Transverse colon (tissue), 4 donors: ENCODE measurements at regions not wholly inside any gene's neighbourhood (a gene's known extent, or its start where the extent isn't known, plus 50 kb on each side); places are given as distances from the start of the nearest gene placed in this dataset.

ENCODE experiments used
- EP300 ChIP-seq: sonication (generic); formaldehyde crosslinking; IDR thresholded peaks from one replicate; pipeline ENCODE4 v1.6.1; 2017; ENCODE audit warnings: antibody characterized with exemption, low read depth
- POLR2AphosphoS5 ChIP-seq, 3 donors: sonication (generic); formaldehyde crosslinking; IDR thresholded peaks; one replicate each; pipeline ENCODE4 v1.6.1; 2016; ENCODE audit warnings: antibody characterized with exemption in 3 of 3
- TF ChIP-seq, protein P1 (sequence below), 5 experiments: fragments of 200-600 bp in 3 of 5; fragments of 450-650 bp in 2 of 5; sonication (generic) in 3 of 5; IDR thresholded peaks; 1 replicate in 2 of 5; 2 replicates in 3 of 5; pipeline ENCODE4 v1.5.1; 2016 to 2017; ENCODE audit warnings: antibody characterized with exemption in 5 of 5, inconsistent platforms in 3 of 5, mild to moderate bottlenecking in 2 of 5, moderate library complexity in 1 of 5

DNA sequence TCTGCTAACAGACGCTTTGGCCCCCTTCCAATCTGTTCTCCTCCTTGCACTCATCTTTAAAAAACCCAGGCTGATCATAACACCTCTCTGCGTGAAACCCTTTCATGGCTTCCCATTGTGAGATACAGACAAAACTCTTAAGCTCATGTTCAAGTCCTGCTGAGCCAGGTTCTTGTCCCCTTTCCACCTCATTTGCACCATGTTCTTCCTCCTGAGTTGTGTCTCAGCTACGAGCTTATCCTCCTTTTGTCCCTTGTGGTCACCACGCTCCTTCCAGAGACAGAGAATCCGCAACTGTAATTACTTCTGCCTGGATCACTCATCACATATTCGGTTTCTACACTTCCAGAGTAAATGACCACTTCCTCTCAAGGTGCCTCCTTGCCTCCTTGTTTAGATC, 238.8 kb downstream of the ACTR3 start:
- TF ChIP-seq, protein P1, sequence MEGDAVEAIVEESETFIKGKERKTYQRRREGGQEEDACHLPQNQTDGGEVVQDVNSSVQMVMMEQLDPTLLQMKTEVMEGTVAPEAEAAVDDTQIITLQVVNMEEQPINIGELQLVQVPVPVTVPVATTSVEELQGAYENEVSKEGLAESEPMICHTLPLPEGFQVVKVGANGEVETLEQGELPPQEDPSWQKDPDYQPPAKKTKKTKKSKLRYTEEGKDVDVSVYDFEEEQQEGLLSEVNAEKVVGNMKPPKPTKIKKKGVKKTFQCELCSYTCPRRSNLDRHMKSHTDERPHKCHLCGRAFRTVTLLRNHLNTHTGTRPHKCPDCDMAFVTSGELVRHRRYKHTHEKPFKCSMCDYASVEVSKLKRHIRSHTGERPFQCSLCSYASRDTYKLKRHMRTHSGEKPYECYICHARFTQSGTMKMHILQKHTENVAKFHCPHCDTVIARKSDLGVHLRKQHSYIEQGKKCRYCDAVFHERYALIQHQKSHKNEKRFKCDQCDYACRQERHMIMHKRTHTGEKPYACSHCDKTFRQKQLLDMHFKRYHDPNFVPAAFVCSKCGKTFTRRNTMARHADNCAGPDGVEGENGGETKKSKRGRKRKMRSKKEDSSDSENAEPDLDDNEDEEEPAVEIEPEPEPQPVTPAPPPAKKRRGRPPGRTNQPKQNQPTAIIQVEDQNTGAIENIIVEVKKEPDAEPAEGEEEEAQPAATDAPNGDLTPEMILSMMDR (IDR thresholded peaks at IDR 0.05), result no peak
- TF ChIP-seq EP300, result no peak
- no peak for TF ChIP-seq POLR2AphosphoS5 (IDR thresholded peaks at IDR 0.05)
